K562 (cell line): ENCODE measurements at regions not wholly inside any gene's neighbourhood (a gene's known extent, or its start where the extent isn't known, plus 50 kb on each side); places are given as distances from the start of the nearest gene placed in this dataset.

Source experiments
- ATAC-seq: fragments of 200-7000 bp; cut with Tn5 transposase; 3 replicates; pipeline ENCODE4 v1.9.1; 2020; ENCODE audit warnings: moderate library complexity
- BruUV-seq: library from RNA; stranded (reverse); fragments of 400-500 nt; replicated peaks from 2 replicates; lab custom pipeline; 2021; lab: Mats Ljungman, UMichigan
- CTCF ChIA-PET: fragments of 300-600 bp; formaldehyde crosslinking; extraction: SDS; loops from one replicate; lab custom pipeline; 2021; ENCODE audit warnings: low intra/inter-chr PET ratio; lab: Yijun Ruan, JAX
- POLR2A ChIA-PET: fragments of 300-600, 350-650 bp; sonication (Branson Sonifier 250); formaldehyde crosslinking; extraction: SDS; loops from one replicate; lab custom pipeline; 2021; ENCODE audit warnings: antibody characterized with exemption, inconsistent platforms; lab: Yijun Ruan, JAX
- DNase-seq, 4 experiments: peaks; one replicate each; pipeline versions ENCODE4 v3.0.0 to v3.0.0-alpha.2; 2011 to 2018; ENCODE audit warnings: low spot score in 3 of 4, mixed read lengths in 3 of 4; ENCODE audit errors: extremely low read depth in 1 of 4
- FAIRE-seq: peaks from 2 replicates; lab custom pipeline; 2011; peaks lifted over from hg19 to GRCh38; lab: Jason Lieb, UNC
- H2AFZ ChIP-seq: 2 replicates; pipeline ENCODE4 v1.6.0; 2011; ENCODE audit warnings: low read depth, low read length, control low read depth, inconsistent platforms
- H3K27ac ChIP-seq: fragments of 200-600 bp; 3 replicates; pipeline ENCODE4 v1.8.0; 2011; ENCODE audit warnings: low read depth, mild to moderate bottlenecking, control low read depth, inconsistent platforms, low read length, moderate library complexity, mixed read lengths; ENCODE audit errors: extremely low read depth
- H3K27me3 ChIP-seq, 2 experiments: fragments of 300-600 bp in 1 of 2; 2 replicates in 1 of 2; 3 replicates in 1 of 2; pipeline versions ENCODE4 v1.6.0 to v1.8.0; 2011; ENCODE audit warnings: inconsistent platforms in 2 of 2, low read length in 2 of 2, mild to moderate bottlenecking in 1 of 2, mixed read lengths in 1 of 2, moderate library complexity in 1 of 2; ENCODE audit not compliant: control insufficient read depth in 2 of 2, insufficient read depth in 2 of 2
- H3K36me3 ChIP-seq: fragments of 300-600 bp; 3 replicates; pipeline ENCODE4 v1.8.0; 2011; ENCODE audit warnings: mild to moderate bottlenecking, low read length, inconsistent platforms; ENCODE audit not compliant: control insufficient read depth, insufficient read depth
- H3K4me1 ChIP-seq, 2 experiments: fragments of 200-600 bp in 1 of 2; replicated peaks in 1 of 2; 2 replicates in 1 of 2; 3 replicates in 1 of 2; pipeline versions ENCODE4 v1.5.1 to v1.8.0; 2011; ENCODE audit warnings: inconsistent platforms in 2 of 2, low read length in 2 of 2, mild to moderate bottlenecking in 1 of 2, mixed read lengths in 1 of 2, moderate library complexity in 1 of 2; ENCODE audit not compliant: control insufficient read depth in 2 of 2, insufficient read depth in 2 of 2
- H3K4me2 ChIP-seq: 2 replicates; pipeline ENCODE4 v1.6.1; 2011; ENCODE audit warnings: low read length, control low read depth, inconsistent platforms, mixed read lengths; ENCODE audit not compliant: insufficient read depth
- H3K4me3 ChIP-seq: fragments of 200-600 bp; sonication (generic), shearing (Covaris generic); 2 replicates; pipeline ENCODE4 v1.5.1; 2016; ENCODE audit warnings: control low read depth, inconsistent platforms
- H3K79me2 ChIP-seq: fragments of 200-600 bp; 3 replicates; pipeline ENCODE4 v1.8.0; 2011; ENCODE audit warnings: low read length, inconsistent platforms; ENCODE audit not compliant: control insufficient read depth, insufficient read depth
- H3K9ac ChIP-seq, 2 experiments: 2 replicates each; pipeline versions ENCODE4 v1.6.0 to v1.6.1; 2011; ENCODE audit warnings: low read depth in 2 of 2, low read length in 2 of 2, control low read depth in 1 of 2, inconsistent platforms in 1 of 2, mild to moderate bottlenecking in 1 of 2, mixed read lengths in 1 of 2; ENCODE audit not compliant: insufficient read depth in 1 of 2
- H3K9me1 ChIP-seq: one replicate; pipeline ENCODE4 v1.6.0; 2011; ENCODE audit warnings: inconsistent platforms, mild to moderate bottlenecking, low read length, moderate library complexity; ENCODE audit not compliant: control insufficient read depth, insufficient read depth
- H3K9me3 ChIP-seq: replicated peaks from 2 replicates; pipeline ENCODE4 v1.5.1; 2011; ENCODE audit warnings: low read depth, low read length, inconsistent platforms; ENCODE audit not compliant: control insufficient read depth, insufficient read depth
- H4K20me1 ChIP-seq: replicated peaks from 2 replicates; pipeline ENCODE4 v1.6.1; 2011; ENCODE audit warnings: low read length, inconsistent platforms, mixed read lengths; ENCODE audit not compliant: control insufficient read depth, insufficient read depth
- FOSL1 ChIP-seq: fragments of 200-800 bp; sonication (Bioruptor generic); conservative IDR thresholded peaks from 2 replicates; pipeline ENCODE4 v1.6.1; 2016; ENCODE audit warnings: missing genetic modification characterization, missing compliant biosample characterization
- HNRNPK ChIP-seq: fragments of 200-400 bp; formaldehyde crosslinking; IDR thresholded peaks from one replicate; pipeline ENCODE4 v1.6.1; 2018; ENCODE audit warnings: mild to moderate bottlenecking, low read depth, low read length; ENCODE audit not compliant: poor library complexity, severe bottlenecking
- SMARCE1 ChIP-seq: fragments of 450-650 bp; IDR thresholded peaks from 2 replicates; pipeline ENCODE4 v1.7.1; 2016; ENCODE audit warnings: mild to moderate bottlenecking
- WGBS: fragments of 100-300 bp; shearing (Covaris generic); methylation state at CpG from one replicate; pipeline ENCODE4 v1.1.6; 2016; ENCODE audit warnings: low coverage, mixed read lengths; ENCODE audit not compliant: insufficient coverage; ENCODE audit errors: missing lambda C conversion rate; 5-methylcytosine and 5-hydroxymethylcytosine counted together
- in situ Hi-C: fragments of 300-500 bp; cut with MboI; formaldehyde crosslinking; loops from 4 replicates; pipeline ENCODE4 v1.15.0; 2018; ENCODE audit warnings: inconsistent platforms, mixed read lengths
- intact Hi-C: fragments of 100-400 bp; cut with micrococcal nuclease; formaldehyde crosslinking; loops from 2 replicates; pipeline ENCODE4 v1.14.2; 2022

GRCh38 chr6:144897441-144897921 lies 612.3 kb downstream of the UTRN start:
- intact Hi-C loops: no loop called here
- FAIRE-seq: no peak

GRCh38 chr6:144898052-144898689 lies 613.0 kb downstream of the UTRN start:
- Histone ChIP-seq H3K4me3 (no peak overlapping the region), H3K27me3 (no peaks in the 10 kb centered on the region; a peak in 1 of 5 replicates), H3K9me1 (no peaks in the 10 kb centered on the region), H3K4me1 (no peaks in the 10 kb centered on the region), H3K4me2 (no peak overlapping the region), H3K27ac (no peak overlapping the region), H4K20me1 (no peaks in the 10 kb centered on the region), H3K36me3 (no peaks in the 10 kb centered on the region), H3K9me3 (no peaks in the 10 kb centered on the region), H3K79me2 (no peaks in the 10 kb centered on the region), H2AFZ (no peak overlapping the region), H3K9ac (no peak overlapping the region)
- ATAC-seq: no peak
- intact Hi-C loops (no loop called here), in situ Hi-C loops (no loop called here)
- ChIA-PET POLR2A (no interaction called here), CTCF (no interaction called here)
- WGBS: 0% methylated on average over 3 of the region's 3 CpGs
- BruUV-seq: no TSS peak
- no peak for FAIRE-seq
- no peak for DNase-seq
- no peak for TF ChIP-seq HNRNPK
- peak; percentile 25 for TF ChIP-seq FOSL1 (tag)

More at GRCh38 chr6:144897441-144897921, 612.3 kb downstream of the UTRN start:
- POLR2A ChIA-PET: no interaction called here
- 0 out of 2 replicates have a peak, but pooled peaks have one; percentile 10 for TF ChIP-seq FOSL1 (tag)
- no peak for TF ChIP-seq SMARCE1
- Histone ChIP-seq H3K4me3 (no peak overlapping the region), H2AFZ (no peak overlapping the region), H3K79me2 (no peaks in the 10 kb centered on the region), H3K4me1 (no peaks in the 10 kb centered on the region), H3K4me2 (no peak overlapping the region), H3K27me3 (no peaks in the 10 kb centered on the region; a peak in 1 of 5 replicates), H3K9me1 (no peaks in the 10 kb centered on the region), H3K9ac (no peak overlapping the region), H4K20me1 (no peaks in the 10 kb centered on the region), H3K36me3 (no peaks in the 10 kb centered on the region), H3K27ac (no peak overlapping the region), H3K9me3 (no peaks in the 10 kb centered on the region)
- no TSS peak for BruUV-seq
- no peak for DNase-seq
- ATAC-seq: no peak
- in situ Hi-C loops: no loop called here
- CTCF ChIA-PET: no interaction called here
- WGBS: 1% methylated on average over 4 of the region's 4 CpGs
